ENCODE measurements at regions not wholly inside any gene's neighbourhood (a gene's known extent, or its start where the extent isn't known, plus 50 kb on each side); places are given as distances from the start of the nearest gene placed in this dataset.

DNA sequence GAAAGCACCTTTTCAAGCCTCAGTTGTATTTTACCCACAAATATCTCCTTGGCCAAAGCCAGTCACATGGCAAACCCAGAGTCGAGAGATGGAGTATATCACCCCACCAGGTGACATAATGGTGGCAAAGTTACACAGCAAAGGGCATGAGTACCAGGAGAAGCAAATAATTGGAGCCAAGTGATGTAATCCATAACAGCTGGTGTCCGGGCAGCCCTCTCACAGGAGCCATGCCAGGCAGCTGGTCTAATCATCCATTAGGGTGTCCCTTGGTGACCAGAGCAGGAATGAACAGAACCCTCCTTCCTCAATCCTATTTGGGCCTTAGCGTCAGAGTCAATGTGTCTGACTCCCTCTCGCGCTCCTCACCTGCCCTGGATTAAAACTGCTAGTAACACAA lies 272.1 kb downstream of the LRFN2 start:
- TF ChIP-seq, protein P1, sequence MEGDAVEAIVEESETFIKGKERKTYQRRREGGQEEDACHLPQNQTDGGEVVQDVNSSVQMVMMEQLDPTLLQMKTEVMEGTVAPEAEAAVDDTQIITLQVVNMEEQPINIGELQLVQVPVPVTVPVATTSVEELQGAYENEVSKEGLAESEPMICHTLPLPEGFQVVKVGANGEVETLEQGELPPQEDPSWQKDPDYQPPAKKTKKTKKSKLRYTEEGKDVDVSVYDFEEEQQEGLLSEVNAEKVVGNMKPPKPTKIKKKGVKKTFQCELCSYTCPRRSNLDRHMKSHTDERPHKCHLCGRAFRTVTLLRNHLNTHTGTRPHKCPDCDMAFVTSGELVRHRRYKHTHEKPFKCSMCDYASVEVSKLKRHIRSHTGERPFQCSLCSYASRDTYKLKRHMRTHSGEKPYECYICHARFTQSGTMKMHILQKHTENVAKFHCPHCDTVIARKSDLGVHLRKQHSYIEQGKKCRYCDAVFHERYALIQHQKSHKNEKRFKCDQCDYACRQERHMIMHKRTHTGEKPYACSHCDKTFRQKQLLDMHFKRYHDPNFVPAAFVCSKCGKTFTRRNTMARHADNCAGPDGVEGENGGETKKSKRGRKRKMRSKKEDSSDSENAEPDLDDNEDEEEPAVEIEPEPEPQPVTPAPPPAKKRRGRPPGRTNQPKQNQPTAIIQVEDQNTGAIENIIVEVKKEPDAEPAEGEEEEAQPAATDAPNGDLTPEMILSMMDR (conservative IDR thresholded peaks at IDR 0.05) = no peak
- TF ChIP-seq ZFX (IDR thresholded peaks at IDR 0.05) = no peak
